ENCODE measurements at regions not wholly inside any gene's neighbourhood (a gene's known extent, or its start where the extent isn't known, plus 50 kb on each side); places are given as distances from the start of the nearest gene placed in this dataset.

GRCh38 chrX:134163836-134164235, 73.1 kb upstream of the CCDC160 start:
- Histone ChIP-seq H3K27ac (no peak overlapping the region), H3K4me3 (no peak overlapping the region), H3K4me1 (no peaks in the 10 kb centered on the region), H3K36me3 (no peaks in the 10 kb centered on the region), H3K9me3 (no peaks in the 10 kb centered on the region), H3K27me3 (no peaks in the 10 kb centered on the region)
- TF ChIP-seq POLR2A (IDR thresholded peaks at IDR 0.05) (no peak), EP300 (IDR thresholded peaks at IDR 0.05) (no peak), CTCF (IDR thresholded peaks at IDR 0.05) (no peak), POLR2AphosphoS5 (IDR thresholded peaks at IDR 0.05) (no peak)
- no peak for ATAC-seq
- no CpG with 5 or more reads among the region's 1 CpG for WGBS, 2 donors (ENCODE audit: low coverage in 1 of 2)

- no peaks in the 10 kb centered on the region for H3K9me3 ChIP-seq
- H3K27me3 ChIP-seq: no peaks in the 10 kb centered on the region
- no peak for ATAC-seq
- no peak for TF ChIP-seq POLR2A (IDR thresholded peaks at IDR 0.05)
- no peak for TF ChIP-seq EP300 (IDR thresholded peaks at IDR 0.05)
- TF ChIP-seq CTCF (IDR thresholded peaks at IDR 0.05): no peak
- no peak for TF ChIP-seq POLR2AphosphoS5 (IDR thresholded peaks at IDR 0.05)
- H3K27ac ChIP-seq: no peak overlapping the region
- WGBS, 2 donors (ENCODE audit: low coverage in 1 of 2): 64 to 89% methylated on average over 3 to 6 of the region's 6 CpGs
- no peaks in the 10 kb centered on the region for H3K36me3 ChIP-seq
- H3K4me3 ChIP-seq: no peak overlapping the region
- no peaks in the 10 kb centered on the region for H3K4me1 ChIP-seq
Observed at GRCh38 chrX:134167591-134168203, 69.3 kb upstream of the CCDC160 start.

- ATAC-seq: peak; percentile 13
- WGBS, 2 donors (ENCODE audit: low coverage in 1 of 2): 0 to 46% methylated on average over 5 to 17 of the region's 74 CpGs
- Histone ChIP-seq H3K27me3 (no peaks in the 10 kb centered on the region), H3K9me3 (no peaks in the 10 kb centered on the region), H3K36me3 (no peaks in the 10 kb centered on the region), H3K4me1 (peaks cover 0 to 11% (median 0%) of the 10 kb centered on the region in 3 donors), H3K27ac (peak overlapping the region in 2 of 4 donors; percentile 14 to 60), H3K4me3 (peak overlapping the region; percentile 43 to 61)
- TF ChIP-seq EP300 (IDR thresholded peaks at IDR 0.05) (no peak), POLR2AphosphoS5 (IDR thresholded peaks at IDR 0.05) (no peak), POLR2A (IDR thresholded peaks at IDR 0.05) (no peak), CTCF (IDR thresholded peaks at IDR 0.05) (no peak)
Observed at GRCh38 chrX:134171661-134172587, 65.1 kb upstream of the CCDC160 start.

- no peaks in the 10 kb centered on the region for H3K36me3 ChIP-seq
- H3K27me3 ChIP-seq: no peaks in the 10 kb centered on the region
- WGBS, 2 donors (ENCODE audit: low coverage in 1 of 2): 0 to 50% methylated on average over 2 to 8 of the region's 51 CpGs
- peaks cover 0 to 11% (median 0%) of the 10 kb centered on the region in 3 donors for H3K4me1 ChIP-seq
- H3K9me3 ChIP-seq: no peaks in the 10 kb centered on the region
- H3K4me3 ChIP-seq: peak overlapping the region; percentile 43 to 61
- H3K27ac ChIP-seq: peak overlapping the region in 2 of 4 donors; percentile 14 to 60
- ATAC-seq: peak; percentile 51
- TF ChIP-seq EP300 (IDR thresholded peaks at IDR 0.05) (no peak), POLR2AphosphoS5 (IDR thresholded peaks at IDR 0.05) (no peak), POLR2A (IDR thresholded peaks at IDR 0.05) (no peak), CTCF (IDR thresholded peaks at IDR 0.05) (no peak)
Observed at GRCh38 chrX:134172588-134173259, 64.3 kb upstream of the CCDC160 start.
